ENCODE measurements at regions not wholly inside any gene's neighbourhood (a gene's known extent, or its start where the extent isn't known, plus 50 kb on each side); places are given as distances from the start of the nearest gene placed in this dataset.
"Not testable (repeated sequence)": the region's sequence is repeated elsewhere in the genome, so short reads cannot be mapped to it uniquely, and the experiment has no call there.

DNA sequence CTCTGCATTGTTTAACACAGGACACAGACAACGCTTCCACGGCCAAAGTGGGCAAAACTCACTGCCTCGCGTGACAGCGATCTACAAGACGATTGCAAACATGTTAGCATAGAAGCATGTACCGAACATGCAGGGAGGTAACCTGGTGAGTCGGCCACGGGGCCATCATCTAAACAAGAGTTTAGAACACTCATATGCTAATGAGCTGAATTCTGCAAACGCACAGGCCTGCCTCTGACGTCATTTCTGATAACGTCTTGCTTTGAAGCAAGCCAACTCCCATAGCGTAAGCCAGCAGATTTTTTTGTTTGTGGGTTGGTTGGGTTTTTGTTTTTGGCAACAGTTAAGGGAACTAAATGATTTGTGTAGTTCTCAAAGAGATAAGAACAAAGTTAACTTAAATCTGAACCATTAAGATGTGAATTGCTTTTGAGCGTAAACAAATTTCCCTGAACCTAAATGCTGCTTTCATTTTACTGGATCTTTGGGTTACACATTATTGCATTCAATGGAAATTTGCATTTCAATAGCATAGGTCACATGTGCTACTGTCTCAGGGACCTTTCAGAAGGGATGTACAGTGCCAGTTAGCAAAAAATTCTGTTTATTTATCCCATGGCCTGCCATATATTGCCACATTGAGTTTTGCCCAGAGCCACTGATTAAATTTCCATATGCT, 184.5 kb upstream of the PDE10A start:
- DNase-seq (ENCODE audit: low read depth, low spot score): no peak

DNA sequence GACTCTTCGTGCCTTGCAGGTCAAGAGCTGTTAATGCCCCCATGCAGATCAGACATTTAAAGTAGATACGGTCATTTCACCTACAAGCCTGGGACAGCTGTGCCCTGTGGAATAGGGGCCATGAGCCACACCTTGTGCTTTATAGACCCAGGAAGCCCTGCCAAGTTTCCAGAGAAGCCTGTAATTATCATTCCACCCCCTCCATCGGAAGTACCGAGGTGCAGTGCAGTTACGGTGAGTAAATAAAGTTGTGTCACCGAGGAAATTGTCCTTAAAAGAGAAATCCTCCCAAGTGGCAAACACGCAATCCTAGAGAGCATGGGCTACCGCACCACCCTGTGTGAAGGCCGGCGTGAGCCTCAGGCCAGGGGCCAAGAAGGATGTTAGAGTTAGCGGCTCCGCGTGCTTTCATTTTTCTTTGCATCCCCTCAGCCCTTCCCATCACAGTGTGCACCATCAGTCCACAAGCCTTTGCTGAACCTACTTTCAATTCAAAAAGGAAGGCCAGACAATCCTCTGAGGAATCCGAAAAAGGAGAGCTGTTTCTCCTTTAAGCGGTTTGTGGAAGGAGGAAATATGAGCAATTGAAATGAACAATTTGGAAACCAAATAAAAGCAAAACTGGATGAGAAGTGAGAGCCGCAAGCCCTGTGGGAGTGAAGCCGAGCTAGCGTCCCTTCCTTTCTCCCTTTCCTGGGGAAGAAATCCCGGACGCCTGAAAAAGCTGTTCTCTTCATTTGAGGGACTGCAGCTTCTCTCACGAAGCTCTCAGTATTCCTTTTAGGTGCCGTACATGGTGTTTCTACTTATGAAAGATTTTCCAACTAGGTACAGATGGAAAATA, 183.3 kb upstream of the PDE10A start:
- DNase-seq (ENCODE audit: low read depth, low spot score): no peak

DNA sequence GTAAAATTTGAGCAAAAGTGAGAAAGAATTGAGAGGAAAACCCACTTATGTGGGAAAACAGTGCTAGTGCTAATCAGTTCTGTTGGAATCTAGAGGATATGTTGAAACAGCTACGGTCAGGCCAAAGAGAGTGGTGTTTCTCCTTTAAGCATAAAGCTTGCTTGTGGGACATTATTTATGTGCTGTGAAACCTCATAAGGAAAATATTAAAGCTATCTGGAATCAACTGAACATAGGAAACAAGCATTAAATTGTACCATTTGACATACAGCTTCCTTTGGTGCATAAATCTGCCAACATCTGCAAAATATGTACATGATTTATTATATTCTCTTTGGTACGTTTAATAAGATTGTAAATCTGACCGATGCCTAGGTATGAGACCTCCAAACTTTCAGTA, 182.5 kb upstream of the PDE10A start:
- DNase-seq (ENCODE audit: low read depth, low spot score): no peak

DNA sequence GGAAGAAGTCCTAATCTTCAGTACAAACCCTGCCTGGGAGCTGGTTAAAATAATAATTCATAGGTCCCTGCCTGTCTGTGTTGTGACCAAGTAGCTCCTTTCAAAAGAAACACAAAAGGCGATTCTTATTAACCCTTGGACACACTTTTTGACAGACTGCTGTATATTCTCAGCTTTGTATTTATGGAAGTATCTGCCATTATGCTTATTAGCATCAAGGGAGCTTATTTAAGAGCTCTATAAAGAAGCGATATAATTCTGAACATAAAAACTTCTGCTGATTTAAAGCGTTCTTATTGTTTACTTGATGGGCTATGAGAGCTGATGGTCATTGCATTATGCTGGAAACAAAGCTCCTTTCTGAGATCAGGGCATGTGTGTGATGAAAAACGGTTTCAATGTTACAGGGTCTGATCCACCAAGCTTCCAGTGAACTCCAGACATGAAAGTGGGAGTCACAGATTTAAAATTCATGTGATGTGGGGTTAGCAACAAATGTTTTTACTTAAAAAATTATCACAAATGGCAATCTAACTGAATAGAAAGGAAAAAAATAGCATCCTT, 181.8 kb upstream of the PDE10A start:
- DNase-seq (ENCODE audit: low read depth, low spot score): no peak

GRCh38 chr6:165844232-165844631, 181.2 kb upstream of the PDE10A start:
- no peak for DNase-seq (ENCODE audit: low read depth, low spot score)

GRCh38 chr6:165843568-165844113, 180.6 kb upstream of the PDE10A start:
- DNase-seq (ENCODE audit: low read depth, low spot score): no peak

GRCh38 chr6:165843121-165843520, 180.1 kb upstream of the PDE10A start:
- no peak for DNase-seq (ENCODE audit: low read depth, low spot score)

DNA sequence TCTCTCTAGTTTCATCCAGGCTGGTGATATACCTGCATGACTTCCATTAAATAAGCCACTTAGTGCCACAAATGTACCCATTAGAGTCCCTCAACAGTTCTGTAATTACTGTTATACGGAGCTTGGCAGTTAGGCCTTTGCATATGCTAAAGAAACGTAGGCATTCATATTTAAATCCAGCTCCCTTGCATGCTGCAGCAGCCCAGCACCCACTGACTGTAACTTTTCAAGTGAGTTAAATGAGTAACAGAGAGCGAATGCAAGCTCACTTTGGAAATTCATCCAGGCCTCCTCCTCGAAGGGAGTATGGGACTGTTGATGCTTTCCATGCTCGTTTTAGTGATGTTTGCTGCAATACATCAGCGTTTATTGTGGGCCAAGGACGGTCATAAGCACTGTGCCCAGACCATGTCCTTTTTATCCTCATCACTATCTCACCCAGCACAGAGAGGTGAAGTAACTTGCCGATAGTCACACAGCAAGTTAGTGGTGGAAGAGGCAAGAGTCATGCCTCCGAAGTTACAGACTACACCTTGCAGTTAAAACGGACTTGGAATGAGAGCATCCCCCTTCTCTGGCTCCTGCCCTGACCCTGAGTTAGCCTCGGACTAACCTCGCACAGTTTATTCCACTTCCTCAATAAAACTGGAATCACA, 179.4 kb upstream of the PDE10A start:
- no peak for DNase-seq (ENCODE audit: low read depth, low spot score)

GRCh38 chr6:165841153-165841558, 178.1 kb upstream of the PDE10A start:
- DNase-seq (ENCODE audit: low read depth, low spot score): no peak

DNA sequence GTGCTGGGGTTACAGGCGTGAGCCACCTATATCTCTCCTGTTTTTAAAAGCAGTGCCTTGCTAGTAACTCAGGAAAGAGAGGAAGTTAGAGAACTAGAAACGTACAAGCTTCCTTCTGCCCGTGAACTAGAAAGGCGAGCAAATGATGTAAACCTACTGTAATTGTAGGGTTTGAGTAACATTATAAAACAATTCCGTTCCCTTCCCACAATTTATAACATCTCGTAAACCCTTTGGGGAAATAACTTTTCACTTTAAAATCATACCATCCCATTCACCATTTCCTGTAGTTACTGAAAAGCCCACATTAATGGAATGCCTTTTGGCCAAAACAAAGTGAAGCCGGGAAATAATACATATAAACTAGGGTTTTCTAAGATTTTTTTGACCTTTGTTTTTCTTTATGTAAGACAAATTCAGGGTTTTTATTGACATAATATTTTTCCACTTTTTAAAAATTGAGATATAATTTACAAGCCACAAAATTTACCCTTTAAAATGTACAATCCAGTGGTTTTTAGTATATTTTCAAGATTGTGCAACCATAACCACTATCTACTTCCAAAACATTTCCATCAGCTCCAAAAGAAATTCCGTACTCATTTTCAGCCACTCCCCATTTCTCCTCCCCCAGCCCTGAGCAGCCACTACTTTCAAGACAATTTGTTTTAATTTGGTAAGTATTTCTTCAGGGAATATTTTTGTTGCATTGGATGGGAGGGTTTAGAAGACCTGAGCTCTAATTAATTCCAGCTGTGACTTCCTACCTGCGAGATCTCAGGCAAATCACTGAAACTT, 175.1 kb upstream of the PDE10A start:
- DNase-seq (ENCODE audit: low read depth, low spot score): no peak

DNA sequence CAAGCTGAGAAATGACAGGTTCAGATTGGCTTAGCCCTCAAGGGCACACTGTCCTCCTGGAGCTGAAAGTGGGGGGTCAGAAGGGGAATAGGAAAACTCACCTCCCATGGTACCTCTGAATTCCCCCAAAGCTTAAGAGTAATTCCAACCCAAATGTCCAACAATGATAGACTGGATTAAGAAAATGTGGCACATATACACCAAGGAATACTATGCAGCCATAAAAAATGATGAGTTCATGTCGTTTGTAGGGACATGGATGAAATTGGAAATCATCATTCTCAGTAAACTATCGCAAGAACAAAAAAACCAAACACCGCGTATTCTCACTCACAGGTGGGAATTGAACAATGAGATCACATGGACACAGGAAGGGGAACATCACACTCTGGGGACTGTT, 173.6 kb upstream of the PDE10A start:
- not testable (repeated sequence) for DNase-seq (ENCODE audit: low read depth, low spot score)

DNA sequence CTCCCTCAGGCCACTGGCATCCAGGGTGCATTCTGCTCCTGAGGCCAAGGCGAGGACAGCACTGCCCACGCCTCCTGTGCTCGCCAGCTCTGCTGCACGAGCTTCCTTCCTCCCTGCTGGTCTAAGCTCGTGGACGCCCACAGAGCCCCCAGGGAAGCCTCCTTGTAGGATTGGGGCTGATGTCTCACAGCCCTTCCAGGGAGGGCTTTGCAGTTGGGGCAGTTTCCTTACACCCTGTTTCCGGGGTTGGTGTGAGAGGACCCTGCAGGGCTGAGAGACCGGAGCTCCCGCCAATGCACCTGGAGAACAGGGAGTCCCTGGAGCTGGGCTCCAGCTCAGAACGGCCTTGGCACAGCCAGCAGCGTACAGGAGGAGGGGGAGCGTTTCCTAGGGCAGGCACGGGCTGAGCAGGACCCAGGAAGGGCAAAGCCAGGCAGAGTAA, 172.4 kb upstream of the PDE10A start:
- DNase-seq (ENCODE audit: low read depth, low spot score): no peak

DNA sequence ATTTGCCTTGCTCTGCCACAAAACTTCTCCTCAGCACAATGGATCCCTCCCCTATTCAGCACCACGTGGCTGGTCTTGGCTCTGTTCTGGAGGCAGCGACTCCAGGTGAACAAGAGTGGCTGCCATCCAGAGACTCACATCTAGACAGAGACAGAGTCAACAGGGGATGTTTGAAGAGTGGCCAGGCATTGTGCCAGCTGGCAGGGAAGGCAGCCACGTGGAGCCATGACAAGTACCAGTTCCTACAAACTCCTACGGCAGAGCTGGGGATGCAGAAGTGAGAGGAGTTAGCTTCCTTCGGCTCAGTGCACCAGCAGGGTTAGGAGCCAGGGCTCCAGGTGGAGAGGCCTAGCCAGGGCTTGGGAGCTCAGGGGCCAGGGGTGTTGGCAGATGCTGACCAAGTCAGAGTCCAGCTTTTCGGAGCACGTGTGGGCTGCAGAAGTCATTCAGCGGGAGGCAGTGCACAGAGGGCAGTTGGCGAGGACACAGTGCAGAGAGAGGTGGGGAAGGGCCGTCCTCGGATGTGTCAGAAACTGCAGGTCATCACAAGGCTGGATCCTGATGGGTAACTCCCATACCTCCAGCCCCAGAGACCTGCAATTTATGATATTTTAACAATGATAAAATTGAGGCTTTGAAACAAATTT, 171.7 kb upstream of the PDE10A start:
- DNase-seq (ENCODE audit: low read depth, low spot score): no peak

GRCh38 chr6:165833355-165833754, 170.3 kb upstream of the PDE10A start:
- no peak for DNase-seq (ENCODE audit: low read depth, low spot score)

DNA sequence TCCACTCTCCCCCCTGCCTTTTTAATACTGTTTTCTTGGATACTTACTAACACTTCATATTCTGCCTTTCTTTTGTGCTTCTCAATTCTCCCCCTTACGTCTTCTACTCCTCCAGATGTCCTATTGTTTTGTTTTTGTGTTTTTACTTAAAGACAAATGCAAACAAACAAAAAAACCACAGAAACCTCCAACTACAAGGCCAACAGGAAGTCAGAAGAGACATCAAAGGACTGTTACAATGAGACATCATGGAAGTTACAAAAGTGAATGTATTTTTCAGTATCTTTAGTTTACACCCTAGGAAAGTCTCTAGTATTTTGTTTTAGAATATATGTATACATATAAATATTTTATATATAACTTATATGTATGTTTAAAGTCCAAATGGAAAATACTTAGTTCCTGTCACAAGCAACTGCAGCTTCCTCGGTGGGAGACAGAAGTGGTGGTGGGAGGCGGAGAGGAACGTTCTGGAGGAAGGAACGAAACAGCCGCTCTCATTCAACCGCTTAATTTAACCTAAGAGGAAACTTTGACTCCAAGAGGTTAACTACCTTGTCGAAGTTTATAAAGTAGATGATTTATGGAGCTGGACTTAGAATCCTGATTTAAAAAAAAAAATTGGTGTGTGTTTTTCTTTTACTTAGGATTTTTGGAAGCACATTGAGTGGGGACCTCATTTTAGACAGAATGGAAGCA, 168.9 kb upstream of the PDE10A start:
- no peak for DNase-seq (ENCODE audit: low read depth, low spot score)

- no peak for DNase-seq (ENCODE audit: low read depth, low spot score)
These were observed 167.7 kb upstream of the PDE10A start for GRCh38 chr6:165830761-165831160.

DNA sequence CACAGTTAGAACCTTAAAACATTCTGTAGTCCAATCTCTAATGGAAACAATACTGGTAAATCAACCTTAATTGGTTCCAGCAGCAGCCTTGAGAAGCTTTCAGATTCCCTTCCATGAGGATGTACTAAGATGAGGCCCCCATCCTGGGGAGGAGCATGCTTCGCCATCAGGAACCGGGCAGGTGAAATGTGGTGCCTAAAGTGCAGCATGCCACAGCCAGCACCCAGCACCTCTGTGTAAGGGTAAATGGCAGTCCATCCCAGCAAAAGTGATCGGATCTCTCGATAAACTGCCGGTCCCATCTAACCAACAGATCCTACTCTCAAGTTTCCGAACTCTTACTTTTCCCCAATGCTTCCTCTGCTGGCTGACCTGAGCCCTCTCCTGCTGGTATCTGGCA, 166.3 kb upstream of the PDE10A start:
- DNase-seq (ENCODE audit: low read depth, low spot score): no peak

DNA sequence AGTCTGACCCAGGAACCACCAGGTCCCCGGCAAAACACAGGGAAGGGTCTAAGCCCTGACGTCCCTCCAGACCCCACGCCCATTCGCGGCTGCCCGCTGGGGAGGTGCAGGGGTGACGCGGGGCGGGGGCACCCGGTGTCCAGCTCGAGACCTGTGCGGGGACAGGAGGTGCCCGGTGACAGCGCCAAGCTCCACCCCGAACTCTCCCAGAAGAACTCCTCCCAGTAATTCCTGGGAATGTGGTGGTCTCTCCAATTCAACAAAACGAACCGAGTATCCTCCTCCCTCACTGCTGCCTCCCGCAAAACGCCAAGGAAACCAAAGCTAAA, 164.1 kb upstream of the PDE10A start:
- DNase-seq (ENCODE audit: low read depth, low spot score): no peak

GRCh38 chr6:165826487-165827189, 163.6 kb upstream of the PDE10A start:
- DNase-seq (ENCODE audit: low read depth, low spot score): no peak

Data from iPS DF 19.7 (cell line).